Suprapubic skin (tissue), 4 donors: ENCODE measurements at regions not wholly inside any gene's neighbourhood (a gene's known extent, or its start where the extent isn't known, plus 50 kb on each side); places are given as distances from the start of the nearest gene placed in this dataset.

Source experiments
- EP300 ChIP-seq: sonication (generic); formaldehyde crosslinking; IDR thresholded peaks from one replicate; pipeline ENCODE4 v1.6.1; 2017; ENCODE audit warnings: antibody characterized with exemption
- POLR2AphosphoS5 ChIP-seq, 3 donors: sonication (generic); formaldehyde crosslinking; IDR thresholded peaks; one replicate each; pipeline ENCODE4 v1.6.1; 2017; ENCODE audit warnings: antibody characterized with exemption in 3 of 3

DNA sequence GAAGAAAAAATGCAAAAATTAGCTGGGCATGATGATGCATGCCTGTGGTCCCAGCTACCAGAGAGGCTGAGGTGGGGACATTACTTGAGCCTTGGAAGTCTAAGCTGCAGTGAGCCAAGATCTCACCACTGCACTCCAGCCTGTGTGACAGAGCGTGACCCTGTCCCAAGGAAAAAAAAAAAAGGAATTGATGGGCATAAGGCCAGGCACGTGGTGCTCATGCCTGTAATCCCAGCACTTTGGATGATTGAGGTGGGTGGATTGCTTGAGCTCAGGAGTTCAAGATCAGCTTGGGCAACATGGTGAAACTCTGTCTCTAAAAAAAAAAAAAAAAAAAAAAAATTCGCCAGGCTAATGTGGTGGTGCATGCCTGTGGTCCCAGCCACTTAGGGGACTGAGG, 55.8 kb upstream of the ATP2B4 start:
- TF ChIP-seq EP300 = no peak
- TF ChIP-seq POLR2AphosphoS5 (IDR thresholded peaks at IDR 0.05) = no peak
